Activated CD4-positive, alpha-beta T cell treated with anti-CD3 and anti-CD28 coated beads, Interleukin-2, amount 50 U/mL, for 1 hour (primary cell): ENCODE measurements at regions not wholly inside any gene's neighbourhood (a gene's known extent, or its start where the extent isn't known, plus 50 kb on each side); places are given as distances from the start of the nearest gene placed in this dataset.
A peak's percentile ranks its signal among the peaks of the same experiment; 100 is the strongest.

Source experiments
- DNase-seq: peaks from one replicate; pipeline ENCODE4 v3.0.0-alpha.2; 2020

DNA sequence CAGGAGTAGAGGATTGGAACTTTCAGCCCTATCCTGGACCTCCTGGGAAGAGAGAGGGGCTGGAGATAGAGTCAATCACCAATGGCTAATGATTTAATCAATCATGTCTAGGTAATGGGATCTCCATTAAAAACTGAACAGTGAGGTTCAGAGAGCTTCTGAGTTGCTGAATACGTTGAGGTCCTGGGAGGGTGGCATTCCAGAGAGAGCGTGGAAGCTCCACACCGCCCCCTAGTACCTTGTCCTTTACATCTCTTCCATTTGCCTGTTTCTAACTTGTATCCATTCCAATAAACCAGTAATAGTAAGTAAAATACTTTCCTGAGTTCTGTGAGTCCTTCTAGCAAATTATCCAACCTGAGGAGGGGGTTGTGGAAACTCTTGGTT, 101.7 kb downstream of the B3GNT2 start:
- no peak for DNase-seq

DNA sequence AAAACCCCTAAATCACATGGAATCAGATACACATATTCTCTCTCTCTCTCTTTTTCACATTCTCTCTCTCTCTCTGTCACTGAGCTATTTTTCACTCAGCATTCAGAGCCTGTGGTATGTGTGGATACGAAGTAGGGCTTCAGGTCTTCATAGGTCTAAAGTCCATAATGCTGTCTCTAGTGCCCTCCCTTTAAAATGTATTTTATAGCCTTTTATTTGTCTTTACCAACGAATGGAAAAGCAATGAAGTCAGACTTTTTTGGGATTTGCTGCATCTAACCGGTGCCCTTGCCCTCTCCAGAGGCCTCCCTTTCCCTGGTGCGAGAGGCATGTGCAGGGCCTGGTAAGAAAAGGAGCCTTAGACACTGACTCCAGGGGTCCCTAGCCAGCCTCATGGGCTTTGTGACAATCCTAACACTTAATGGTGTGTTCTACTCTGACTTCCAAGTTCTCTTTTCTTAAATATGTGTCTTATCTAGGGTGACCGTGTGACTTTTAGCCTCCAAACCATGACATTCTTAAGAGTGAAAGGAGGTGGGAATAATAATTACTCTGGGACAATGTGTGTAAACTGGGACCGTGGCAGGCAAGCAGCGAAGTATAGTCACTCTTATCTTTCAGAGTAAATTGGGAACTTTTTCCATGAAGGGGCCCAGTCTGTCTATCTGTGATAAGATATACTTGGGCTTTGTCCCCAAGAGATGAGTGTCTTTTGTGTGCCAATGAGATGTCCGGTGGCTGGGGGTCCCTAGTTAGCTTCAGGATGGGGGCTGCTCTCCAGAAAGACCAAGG, 101.1 kb downstream of the B3GNT2 start:
- no peak for DNase-seq

DNA sequence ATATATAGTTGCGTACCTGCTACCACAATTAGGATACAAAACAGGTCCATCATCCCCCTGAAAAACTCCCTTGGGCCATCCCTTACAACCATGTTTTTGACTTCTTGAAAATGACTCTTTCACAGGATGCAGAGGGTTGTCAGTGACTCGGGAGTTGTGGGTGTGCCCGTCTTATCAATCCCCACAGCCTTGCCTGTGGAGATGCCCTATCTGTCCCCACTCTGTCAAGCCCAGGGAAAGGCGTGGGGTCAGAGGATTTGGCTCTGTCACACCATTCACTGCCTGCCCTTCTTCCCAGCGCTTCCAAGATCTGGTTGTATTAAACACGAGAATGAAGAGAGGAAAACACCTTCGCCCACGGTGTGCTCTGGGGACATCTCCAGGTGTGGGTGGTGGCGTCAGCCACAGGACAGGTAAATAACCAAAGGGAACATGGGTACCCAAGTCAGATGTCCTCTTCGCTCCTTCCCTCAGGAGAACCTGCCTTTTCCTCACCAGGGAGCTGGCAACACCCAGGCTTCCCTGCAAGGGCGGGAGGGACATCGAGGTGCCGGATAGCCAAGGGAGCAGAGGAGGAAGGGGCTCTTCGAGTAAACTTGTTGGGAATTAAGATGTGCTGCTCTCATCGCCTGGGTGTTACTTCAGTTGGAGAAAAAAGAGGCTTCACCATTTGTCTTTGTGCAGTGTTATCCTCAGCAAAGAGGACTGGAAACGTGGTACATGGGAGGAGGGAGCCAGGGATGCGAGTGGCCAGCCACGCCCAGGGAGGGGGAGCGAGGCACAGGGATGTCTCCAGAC, 100.3 kb downstream of the B3GNT2 start:
- no peak for DNase-seq

DNA sequence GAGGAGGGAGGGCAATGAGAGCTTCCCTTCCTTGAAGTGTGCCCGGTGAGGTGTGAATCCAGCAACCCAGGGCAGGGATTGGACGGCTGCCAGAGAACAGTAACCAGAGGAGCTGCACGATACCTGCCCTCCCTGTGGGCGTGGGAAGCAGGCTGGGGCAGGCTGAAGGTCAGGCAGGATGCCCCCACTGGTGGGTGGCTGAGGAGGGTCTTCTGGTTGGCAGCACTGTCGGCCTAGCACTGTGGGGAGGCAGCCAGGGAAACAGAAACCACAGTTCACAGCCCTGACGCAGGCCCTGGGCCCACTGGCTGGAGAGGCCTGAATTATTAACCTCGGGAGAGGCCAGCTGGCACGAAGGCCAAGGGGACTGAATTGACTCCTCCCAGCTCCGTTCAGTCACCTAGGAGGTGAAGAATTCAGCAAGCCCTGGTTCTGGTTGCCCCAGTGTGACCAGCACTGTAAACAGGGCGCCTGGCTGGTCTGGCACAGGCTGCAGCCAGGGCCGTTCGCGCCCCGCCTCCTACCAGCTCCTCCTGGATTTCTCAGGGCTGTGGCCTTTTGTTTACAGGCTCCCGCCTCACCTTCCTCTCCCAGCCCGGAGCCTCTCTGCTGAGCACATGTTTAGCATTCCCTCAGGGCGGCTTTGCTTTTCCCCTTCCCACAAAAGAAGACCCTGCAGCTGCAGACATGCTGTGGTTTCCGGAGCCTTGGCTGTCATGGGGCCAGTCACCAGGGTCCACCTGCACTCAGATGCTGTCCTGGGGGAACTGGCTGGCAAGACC, 97.8 kb downstream of the B3GNT2 start:
- DNase-seq = no peak

DNA sequence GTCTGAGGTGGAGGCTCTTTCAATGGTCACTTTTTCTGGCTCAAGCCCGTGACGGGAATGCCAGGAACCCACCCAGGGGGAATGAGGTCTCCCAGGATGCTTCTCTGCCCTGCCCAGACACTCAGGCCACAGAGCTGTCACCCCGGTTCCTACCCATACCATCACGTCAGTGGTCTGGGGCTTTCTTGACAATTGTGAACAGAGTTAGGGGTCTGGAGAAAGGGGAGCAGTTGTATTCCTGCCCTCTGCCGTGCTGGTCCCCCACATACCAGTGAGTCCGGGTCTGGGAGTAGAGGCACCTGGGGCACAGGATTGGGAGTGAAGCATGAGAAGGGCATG, 97.2 kb downstream of the B3GNT2 start:
- no peak for DNase-seq

DNA sequence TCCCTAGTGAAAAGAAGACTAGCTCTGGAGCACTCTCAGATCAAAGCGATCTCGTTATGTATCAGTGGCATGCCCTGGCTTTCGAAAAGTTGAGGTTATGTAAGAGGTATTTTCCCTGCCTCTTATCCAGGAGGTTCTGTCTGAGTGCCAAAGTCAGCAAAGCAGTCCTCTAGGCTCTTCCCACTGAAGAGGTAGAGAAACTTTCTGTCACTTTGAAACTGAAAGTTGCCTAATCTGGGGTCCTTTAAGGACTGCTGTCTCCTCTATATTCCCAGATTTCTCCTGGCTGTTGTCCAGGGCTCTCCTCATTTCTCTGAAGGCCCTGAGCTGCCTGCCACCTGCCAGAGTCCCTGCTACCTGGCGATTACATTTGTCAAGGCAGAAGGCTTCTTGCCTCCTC, 96.3 kb downstream of the B3GNT2 start:
- DNase-seq = no peak

DNA sequence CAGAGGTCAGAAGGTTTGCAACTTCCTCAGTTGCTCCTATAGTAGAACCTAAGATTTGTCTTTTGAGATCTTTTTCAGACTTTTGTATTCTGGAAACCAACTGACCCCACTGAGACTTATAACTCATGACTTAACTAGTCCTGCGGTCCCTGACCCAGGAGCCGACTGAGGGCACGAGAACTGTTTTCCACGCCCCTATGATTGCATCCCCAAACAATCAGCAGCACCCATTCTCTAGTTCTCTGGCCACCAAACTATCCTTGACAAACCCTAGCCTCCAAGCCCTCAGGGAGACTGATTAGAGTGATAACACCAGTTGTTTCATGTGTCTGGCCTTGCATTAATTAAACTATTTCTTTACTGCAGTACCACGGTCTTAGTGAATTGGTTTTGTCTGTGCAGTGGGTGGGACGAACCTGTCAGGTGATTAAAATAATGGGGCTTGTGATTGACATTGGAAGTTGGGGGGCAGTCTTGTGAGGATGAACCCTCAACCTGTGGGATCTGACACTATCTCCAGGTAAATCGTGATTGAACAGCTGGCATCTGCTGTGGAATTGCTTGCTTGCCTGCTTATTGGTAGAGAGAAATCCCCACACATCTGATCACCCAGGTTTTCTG, 95.7 kb downstream of the B3GNT2 start:
- DNase-seq = no peak

DNA sequence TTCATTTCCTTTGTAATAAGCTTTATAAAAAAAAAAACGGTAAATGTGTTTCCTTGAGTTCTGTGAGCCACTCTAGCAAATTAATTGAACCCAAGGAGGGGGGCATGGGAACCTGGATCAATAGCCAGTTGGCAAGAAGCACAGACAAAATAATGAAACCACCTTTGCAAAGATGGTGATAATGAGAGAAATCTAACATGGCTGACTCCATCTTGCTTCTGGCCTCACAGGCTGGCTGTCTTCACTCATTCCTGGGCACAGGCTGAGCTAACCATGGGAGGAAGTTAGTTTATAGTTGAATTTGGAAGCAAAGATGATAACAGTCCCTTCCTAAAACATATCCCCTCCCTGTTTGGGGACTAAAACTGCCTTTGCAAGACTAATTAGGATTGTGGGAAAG, 95.1 kb downstream of the B3GNT2 start:
- DNase-seq = no peak

DNA sequence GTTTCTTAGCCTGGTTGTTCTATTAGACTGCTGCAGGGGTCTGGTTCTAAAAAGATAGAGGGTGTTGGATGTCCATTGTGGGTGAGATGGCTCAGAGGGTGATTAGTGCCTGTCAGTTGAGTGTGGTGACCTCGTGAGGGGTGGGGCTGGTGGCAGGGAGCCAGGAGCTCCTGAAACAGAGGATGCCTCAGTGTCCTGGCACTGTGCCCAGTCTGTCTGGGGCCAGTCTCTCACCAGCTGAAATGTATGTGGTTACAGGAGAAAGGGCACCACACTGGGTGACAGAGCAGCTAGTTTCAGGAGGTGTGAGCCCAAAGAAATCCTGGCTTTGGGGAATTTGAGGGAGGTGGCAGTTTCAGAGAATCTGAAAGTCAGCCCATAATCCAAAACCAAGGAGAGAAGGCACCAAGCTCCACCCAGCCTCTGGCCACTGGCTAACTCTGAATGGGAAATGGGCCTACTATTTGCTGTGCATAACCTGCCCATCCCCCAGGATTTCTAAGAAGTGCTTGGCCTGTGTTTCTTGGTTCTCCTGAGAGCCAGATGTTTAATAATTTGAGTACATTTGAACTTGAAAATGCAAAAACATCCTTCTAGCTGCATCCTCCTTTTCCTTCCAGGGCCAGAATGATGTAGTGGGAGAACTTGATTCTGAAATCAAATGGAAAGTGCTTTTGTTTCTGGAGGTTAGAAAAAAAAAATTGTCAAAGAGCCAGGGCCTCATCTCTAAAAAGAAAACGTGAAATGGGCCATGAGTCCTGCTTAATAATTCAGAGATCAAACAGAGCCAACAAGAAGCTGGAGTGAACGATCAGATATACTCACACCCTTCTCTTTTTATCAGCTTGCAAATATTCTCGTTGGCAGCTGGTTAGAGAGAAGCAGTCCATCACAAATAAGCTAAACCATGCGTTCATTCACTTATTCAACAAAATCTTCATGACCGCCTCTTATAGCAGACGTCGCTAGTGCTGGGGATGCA, 92.3 kb downstream of the B3GNT2 start:
- peak; percentile 39 for DNase-seq

DNA sequence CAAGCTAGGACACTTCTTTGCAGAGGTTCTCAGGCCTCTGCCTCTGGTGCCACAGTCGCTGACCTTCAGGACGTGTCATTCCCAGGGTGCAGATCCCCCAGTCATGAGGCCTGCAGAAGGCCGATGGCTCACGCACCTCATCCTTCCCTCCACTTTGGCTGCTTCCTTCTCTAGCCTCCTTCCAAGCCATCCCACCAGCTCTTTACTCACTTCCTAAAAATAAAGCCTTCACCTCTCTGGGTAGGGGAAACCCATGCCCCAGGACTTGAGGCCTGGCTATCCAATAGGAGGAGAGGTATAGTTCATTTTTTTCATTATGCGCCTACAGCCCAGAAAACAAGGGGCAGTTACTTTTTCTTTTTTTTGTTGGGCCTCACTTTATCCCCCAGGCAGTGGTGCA, 91.4 kb downstream of the B3GNT2 start:
- DNase-seq = no peak

DNA sequence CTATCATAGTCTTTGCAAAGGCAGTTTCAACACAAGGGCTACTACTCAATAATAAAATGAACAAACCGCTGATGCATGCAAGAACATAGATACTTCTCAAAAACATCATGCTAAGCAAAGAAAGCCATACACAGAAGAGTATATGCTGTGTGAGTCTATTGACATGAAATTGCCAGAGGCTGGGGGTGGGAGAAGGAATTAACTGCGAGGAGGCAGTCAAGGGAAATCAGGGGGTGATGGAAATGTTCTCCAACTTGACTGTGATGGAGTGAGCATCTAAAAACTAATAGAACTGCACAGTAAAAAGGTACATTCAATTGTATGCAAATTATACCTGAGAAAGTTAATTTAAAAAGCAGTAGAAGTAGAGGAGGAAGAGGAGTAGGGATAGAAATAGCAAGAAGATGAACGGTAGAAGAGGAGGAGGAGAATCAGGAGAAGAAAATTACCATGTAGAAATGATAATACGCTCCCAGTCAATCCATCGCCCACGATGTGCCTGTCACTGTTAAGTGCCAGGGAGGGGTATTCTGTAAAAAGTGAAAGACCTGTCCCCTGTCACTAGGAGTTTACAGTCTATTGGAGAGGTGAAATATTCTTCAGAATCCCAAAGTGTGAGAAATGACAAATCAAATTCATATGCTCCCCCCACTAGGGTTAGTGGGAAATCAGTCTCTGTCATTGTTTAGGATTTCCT, 90.3 kb downstream of the B3GNT2 start:
- no peak for DNase-seq

DNA sequence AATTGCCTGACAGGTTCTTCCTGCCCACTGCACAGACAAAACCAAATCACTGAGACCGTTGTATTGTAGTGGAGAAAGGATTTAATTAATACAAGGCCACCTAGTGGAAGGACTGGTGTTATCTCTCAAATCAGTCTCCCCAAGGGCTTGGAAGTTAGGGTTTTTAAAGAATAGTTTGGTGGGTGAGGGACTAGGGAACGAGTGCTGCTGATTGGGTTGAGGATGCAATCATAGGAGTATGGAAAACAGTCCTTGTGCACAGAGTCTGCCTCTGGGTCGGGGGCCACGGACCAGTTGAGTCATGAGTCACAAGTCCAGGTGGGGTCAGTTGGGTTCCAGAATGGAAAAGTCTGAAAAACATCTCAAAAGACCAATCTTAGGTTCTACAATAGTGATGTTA, 89.1 kb downstream of the B3GNT2 start:
- DNase-seq = no peak

DNA sequence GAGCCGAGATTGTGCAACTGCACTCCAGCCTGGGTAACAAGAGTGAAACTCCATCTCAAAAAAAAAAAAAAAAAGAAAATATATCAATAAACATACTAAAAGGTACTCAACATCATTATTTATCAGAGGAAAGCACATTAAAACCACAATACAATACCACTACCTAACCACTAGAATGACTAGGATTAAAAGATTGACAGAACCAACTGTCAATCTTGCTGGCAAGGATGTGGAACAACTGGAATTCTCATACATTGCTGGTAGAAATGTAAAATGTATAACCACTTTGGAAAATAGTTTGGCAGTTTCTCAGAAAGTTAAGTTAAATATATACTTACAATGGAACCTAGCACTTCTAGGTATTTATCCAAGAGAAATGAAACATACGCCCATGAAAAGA, 88.6 kb downstream of the B3GNT2 start:
- no peak for DNase-seq

DNA sequence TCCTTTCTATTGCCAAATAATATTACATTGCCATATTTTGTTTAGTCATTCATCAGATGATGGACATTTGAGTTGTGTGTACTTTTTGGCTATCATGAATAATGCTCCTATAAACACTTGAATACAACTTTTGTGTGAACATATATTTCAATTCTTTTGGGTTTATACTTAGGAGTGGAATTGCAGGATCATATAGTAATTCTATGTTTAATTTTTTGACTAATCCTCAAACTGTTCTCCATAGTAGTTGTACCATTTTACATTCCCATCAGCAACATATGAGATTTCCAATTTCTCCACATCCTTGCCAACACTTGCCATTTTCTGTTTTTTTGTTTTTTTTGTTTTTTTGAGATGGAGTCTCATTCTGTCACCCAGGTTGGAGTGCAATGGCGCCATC, 87.2 kb downstream of the B3GNT2 start:
- DNase-seq = no peak

DNA sequence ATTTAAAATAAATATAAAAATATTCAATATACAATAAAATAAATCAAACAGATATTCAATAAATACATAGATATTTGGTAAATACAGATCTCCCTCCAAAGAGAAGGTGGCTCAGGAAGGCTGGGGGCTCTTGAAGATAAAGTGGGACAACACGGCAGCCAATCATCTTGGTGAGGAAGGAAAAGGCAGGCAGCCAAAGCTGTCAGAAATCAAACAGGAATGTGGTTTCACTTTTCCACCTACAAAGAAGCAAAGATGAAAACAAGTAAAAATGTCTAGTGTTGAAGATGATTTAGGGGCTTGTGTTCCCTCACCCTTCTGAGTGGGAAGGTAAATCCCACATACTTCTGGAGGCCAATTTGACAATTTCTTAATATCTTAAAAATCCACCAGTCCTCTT, 85.7 kb downstream of the B3GNT2 start:
- DNase-seq = no peak

DNA sequence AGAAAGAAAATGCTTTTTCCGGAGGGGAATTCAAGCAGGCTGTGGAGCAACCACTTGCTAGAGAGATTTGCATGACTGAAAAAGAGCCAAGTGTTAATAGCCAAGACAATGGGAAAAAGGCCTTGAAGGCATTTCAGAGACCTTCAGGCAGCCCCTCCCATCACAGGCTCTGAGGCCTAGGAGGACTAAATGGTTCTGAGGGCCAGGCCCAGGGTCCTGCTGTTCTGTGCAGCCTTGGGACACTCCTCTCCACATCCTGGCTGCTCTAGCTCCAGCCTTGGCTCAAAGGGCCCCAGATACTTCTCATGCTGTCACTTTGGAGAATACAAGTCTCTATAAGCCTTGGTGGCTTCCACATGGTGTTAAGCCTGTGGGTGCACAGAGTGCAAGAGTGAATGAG, 81.8 kb downstream of the B3GNT2 start:
- DNase-seq = no peak
